H9 (cell line): ENCODE measurements at regions not wholly inside any gene's neighbourhood (a gene's known extent, or its start where the extent isn't known, plus 50 kb on each side); places are given as distances from the start of the nearest gene placed in this dataset.
A peak's percentile ranks its signal among the peaks of the same experiment; 100 is the strongest.

ENCODE experiments used
- DNase-seq: peaks from one replicate; pipeline ENCODE4 v3.0.0-alpha.2; 2017
- H2AFZ ChIP-seq: one replicate; pipeline ENCODE4 v1.6.1; 2013; ENCODE audit warnings: mild to moderate bottlenecking, low read length, control low read depth, moderate library complexity
- H2AK5ac ChIP-seq: 2 replicates; pipeline ENCODE4 v1.6.1; 2013; ENCODE audit warnings: low read length, control low read depth, mixed read lengths; ENCODE audit not compliant: insufficient read length
- H2BK120ac ChIP-seq: one replicate; pipeline ENCODE4 v1.6.1; 2013; ENCODE audit warnings: low read depth, mild to moderate bottlenecking, low read length, control low read depth, inconsistent platforms; ENCODE audit not compliant: poor library complexity, severe bottlenecking
- H2BK12ac ChIP-seq: 2 replicates; pipeline ENCODE4 v1.6.1; 2013; ENCODE audit warnings: low read length, control low read depth, mixed read lengths, low read depth; ENCODE audit not compliant: insufficient read length
- H2BK15ac ChIP-seq: 2 replicates; pipeline ENCODE4 v1.6.1; 2013; ENCODE audit warnings: low read depth, low read length, control low read depth
- H2BK20ac ChIP-seq: one replicate; pipeline ENCODE4 v1.6.1; 2013; ENCODE audit warnings: low read depth, mild to moderate bottlenecking, low read length, control low read depth, inconsistent platforms; ENCODE audit not compliant: poor library complexity, severe bottlenecking
- H2BK5ac ChIP-seq: 2 replicates; pipeline ENCODE4 v1.6.1; 2013; ENCODE audit warnings: low read length, control low read depth, mixed read lengths; ENCODE audit not compliant: insufficient read length
- H3K14ac ChIP-seq: 2 replicates; pipeline ENCODE4 v1.6.1; 2013; ENCODE audit warnings: low read length, control low read depth; ENCODE audit not compliant: insufficient read depth
- H3K18ac ChIP-seq: 2 replicates; pipeline ENCODE4 v1.6.1; 2013; ENCODE audit warnings: low read depth, mild to moderate bottlenecking, mixed read lengths, low read length, control low read depth; ENCODE audit not compliant: insufficient read length
- H3K23ac ChIP-seq: 2 replicates; pipeline ENCODE4 v1.6.1; 2013; ENCODE audit warnings: low read length, control low read depth, mixed read lengths, low read depth; ENCODE audit not compliant: insufficient read length
- H3K23me2 ChIP-seq: 2 replicates; pipeline ENCODE4 v1.6.1; 2013; ENCODE audit warnings: low read depth, mild to moderate bottlenecking, mixed read lengths, low read length, control low read depth; ENCODE audit not compliant: insufficient read length, poor library complexity, severe bottlenecking
- H3K27ac ChIP-seq: 2 replicates; pipeline ENCODE4 v1.5.1; 2013; ENCODE audit warnings: low read length, control low read depth, mixed read lengths, low read depth; ENCODE audit not compliant: insufficient read length
- H3K27me3 ChIP-seq: 2 replicates; pipeline ENCODE4 v1.6.1; 2013; ENCODE audit warnings: low read length, control low read depth, inconsistent platforms; ENCODE audit not compliant: insufficient read depth
- H3K4ac ChIP-seq: 2 replicates; pipeline ENCODE4 v1.6.1; 2013; ENCODE audit warnings: low read depth, mild to moderate bottlenecking, control low read depth, inconsistent platforms, low read length, moderate library complexity
- H3K4me1 ChIP-seq: 2 replicates; pipeline ENCODE4 v1.6.1; 2013; ENCODE audit warnings: low read length, control low read depth, inconsistent platforms; ENCODE audit not compliant: insufficient read depth
- H3K4me2 ChIP-seq: 2 replicates; pipeline ENCODE4 v1.6.1; 2013; ENCODE audit warnings: low read length, control low read depth, mixed read lengths; ENCODE audit not compliant: insufficient read length, insufficient read depth
- H3K56ac ChIP-seq: 2 replicates; pipeline ENCODE4 v1.6.1; 2013; ENCODE audit warnings: low read depth, mild to moderate bottlenecking, mixed read lengths, low read length, control low read depth; ENCODE audit not compliant: insufficient read length
- H3K79me1 ChIP-seq: 2 replicates; pipeline ENCODE4 v1.6.1; 2013; ENCODE audit warnings: low read depth, mild to moderate bottlenecking, moderate library complexity, low read length, control low read depth, inconsistent platforms; ENCODE audit not compliant: insufficient read depth, poor library complexity, severe bottlenecking
- H3K79me2 ChIP-seq: 2 replicates; pipeline ENCODE4 v1.6.1; 2013; ENCODE audit warnings: low read length, control low read depth, inconsistent platforms; ENCODE audit not compliant: insufficient read depth
- H3K9ac ChIP-seq: 2 replicates; pipeline ENCODE4 v1.6.1; 2013; ENCODE audit warnings: low read length, control low read depth, mixed read lengths; ENCODE audit not compliant: insufficient read length; ENCODE audit errors: extremely low read depth
- H3K9me3 ChIP-seq: one replicate; pipeline ENCODE4 v1.6.1; 2013; ENCODE audit warnings: low read depth, low read length, inconsistent platforms; ENCODE audit not compliant: control insufficient read depth
- H3T11ph ChIP-seq: one replicate; pipeline ENCODE4 v1.6.1; 2013; ENCODE audit warnings: mild to moderate bottlenecking, low read length, control low read depth, inconsistent platforms
- H4K20me1 ChIP-seq: one replicate; pipeline ENCODE4 v1.6.1; 2013; ENCODE audit not compliant: control insufficient read depth, insufficient read length, insufficient read depth
- H4K5ac ChIP-seq: 2 replicates; pipeline ENCODE4 v1.6.1; 2013; ENCODE audit warnings: low read depth, mild to moderate bottlenecking, mixed read lengths, low read length, control low read depth; ENCODE audit not compliant: insufficient read length
- H4K8ac ChIP-seq: replicated peaks from 2 replicates; pipeline ENCODE4 v1.6.1; 2013; ENCODE audit warnings: low read length, control low read depth, mixed read lengths, low read depth; ENCODE audit not compliant: insufficient read length
- H4K91ac ChIP-seq: 2 replicates; pipeline ENCODE4 v1.6.1; 2013; ENCODE audit warnings: low read depth, mild to moderate bottlenecking, moderate library complexity, mixed read lengths, low read length, control low read depth; ENCODE audit not compliant: insufficient read length
- H3K27ac Mint-ChIP-seq, 3 experiments: 2 replicates in 2 of 3; 3 replicates in 1 of 3; pipeline ENCODE4 v1.8.0; 2020 to 2021; ENCODE audit warnings: mixed read lengths in 3 of 3, mild to moderate bottlenecking in 1 of 3, moderate library complexity in 1 of 3
- H3K27me3 Mint-ChIP-seq: 2 replicates; pipeline ENCODE4 v1.8.0; 2021; ENCODE audit warnings: low read depth, mild to moderate bottlenecking, moderate library complexity, mixed read lengths
- H3K36me3 Mint-ChIP-seq, 3 experiments: 2 replicates in 2 of 3; 3 replicates in 1 of 3; pipeline ENCODE4 v1.8.0; 2020 to 2021; ENCODE audit warnings: low read depth in 3 of 3, mixed read lengths in 3 of 3; ENCODE audit not compliant: insufficient read depth in 1 of 3
- H3K4me1 Mint-ChIP-seq, 2 experiments: 2 replicates each; pipeline ENCODE4 v1.8.0; 2020; ENCODE audit warnings: mixed read lengths in 2 of 2
- H3K4me3 Mint-ChIP-seq, 2 experiments: 2 replicates in 1 of 2; 3 replicates in 1 of 2; pipeline ENCODE4 v1.8.0; 2020 to 2021; ENCODE audit warnings: mild to moderate bottlenecking in 2 of 2, mixed read lengths in 2 of 2, moderate library complexity in 1 of 2
- H3K9me3 Mint-ChIP-seq, 2 experiments: 2 replicates in 1 of 2; 3 replicates in 1 of 2; pipeline ENCODE4 v1.8.0; 2020; ENCODE audit warnings: mild to moderate bottlenecking in 2 of 2, mixed read lengths in 2 of 2, moderate library complexity in 1 of 2
- CTCF ChIP-seq: fragments of 200-600 bp; sonication (generic); conservative IDR thresholded peaks from 3 replicates; pipeline ENCODE4 v1.8.0; 2021; ENCODE audit warnings: antibody characterized with exemption, mild to moderate bottlenecking
- WGBS: extraction: QIAGEN DNeasy Blood & Tissue Kit; methylation state at CpG from one replicate; pipeline ENCODE4 v1.1.7; 2013; ENCODE audit warnings: missing lambda C conversion rate, low lambda C conversion rate, mixed read lengths; ENCODE audit not compliant: insufficient read length; ENCODE audit errors: extremely low coverage; 5-methylcytosine and 5-hydroxymethylcytosine counted together

- H2BK5ac ChIP-seq, result no peak overlapping the region
- H4K20me1 ChIP-seq, result no peaks in the 10 kb centered on the region
- peaks cover 3% of the 10 kb centered on the region for H3K23me2 ChIP-seq
- TF ChIP-seq CTCF, result no peak
- no peak overlapping the region for H3T11ph ChIP-seq
- no peak overlapping the region for H4K91ac ChIP-seq
- no peak overlapping the region for H3K18ac ChIP-seq
- H3K4me2 ChIP-seq, result peak overlapping the region; percentile 73
- H4K8ac ChIP-seq, result no peak overlapping the region
- H2BK20ac ChIP-seq, result no peak overlapping the region
- H2AFZ ChIP-seq, result no peak overlapping the region
- no peak overlapping the region for H3K4ac ChIP-seq
- Mint-ChIP-seq H3K36me3 (no peaks in the 10 kb centered on the region), H3K4me3 (peak overlapping the region; percentile 56 to 82), H3K9me3 (no peaks in the 10 kb centered on the region), H3K27me3 (peaks cover 18% of the 10 kb centered on the region), H3K4me1 (peaks cover 12 to 18% of the 10 kb centered on the region in 2 experiments), H3K27ac (no peak overlapping the region)
- H3K14ac ChIP-seq, result no peak overlapping the region
- H3K79me2 ChIP-seq, result no peaks in the 10 kb centered on the region
- no peaks in the 10 kb centered on the region for H3K9me3 ChIP-seq
- no peaks in the 10 kb centered on the region for H3K4me1 ChIP-seq
- no peaks in the 10 kb centered on the region for H3K27me3 ChIP-seq
- DNase-seq, result no peak
- H3K23ac ChIP-seq, result no peak overlapping the region
- H3K79me1 ChIP-seq, result no peaks in the 10 kb centered on the region
- H4K5ac ChIP-seq, result no peak overlapping the region
- H3K56ac ChIP-seq, result no peak overlapping the region
- no peak overlapping the region for H3K9ac ChIP-seq
- H2BK15ac ChIP-seq, result no peak overlapping the region
- H3K27ac ChIP-seq, result no peak overlapping the region
- H2BK12ac ChIP-seq, result no peak overlapping the region
- H2BK120ac ChIP-seq, result no peak overlapping the region
- WGBS, result no CpG with 5 or more reads among the region's 13 CpGs
- H2AK5ac ChIP-seq, result no peak overlapping the region
Measured at GRCh38 chr2:177147834-177148445, 64.7 kb upstream of the HNRNPA3 start.
